Body of pancreas (tissue), 4 donors: ENCODE measurements at regions not wholly inside any gene's neighbourhood (a gene's known extent, or its start where the extent isn't known, plus 50 kb on each side); places are given as distances from the start of the nearest gene placed in this dataset.

Experiments used
- POLR2A ChIP-seq, 3 donors: fragments of 450-650 bp; IDR thresholded peaks; one replicate each; pipeline ENCODE4 v1.6.1; 2016; ENCODE audit warnings: antibody characterized with exemption in 3 of 3, mild to moderate bottlenecking in 2 of 3
- TF ChIP-seq, protein P1 (sequence below), 7 experiments: fragments of 450-650 bp in 4 of 7; fragments of 200-600 bp in 3 of 7; sonication (generic) in 3 of 7; IDR thresholded peaks; one replicate each; pipeline ENCODE4 v1.5.1; 2016 to 2019; ENCODE audit warnings: antibody characterized with exemption in 7 of 7

DNA sequence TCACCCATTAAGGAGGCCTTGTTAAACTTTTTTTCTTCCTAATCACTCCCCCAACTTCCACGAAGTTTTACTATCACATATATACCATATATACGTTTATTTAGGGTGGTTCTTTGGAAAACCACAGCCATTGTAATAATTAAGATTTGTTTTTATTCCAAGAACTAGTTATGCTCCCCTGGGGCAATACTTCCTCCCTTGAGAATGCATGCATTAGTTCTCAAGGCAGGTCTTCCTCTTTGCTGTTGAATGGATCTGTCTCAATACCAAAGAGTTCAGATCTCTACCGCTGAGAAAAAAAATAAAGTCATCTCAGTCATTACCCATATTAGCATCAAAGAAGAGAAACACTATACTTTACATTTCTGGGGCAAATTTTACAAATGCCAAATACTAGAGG is 567.7 kb upstream of the RGS18 start:
- TF ChIP-seq, protein P1, sequence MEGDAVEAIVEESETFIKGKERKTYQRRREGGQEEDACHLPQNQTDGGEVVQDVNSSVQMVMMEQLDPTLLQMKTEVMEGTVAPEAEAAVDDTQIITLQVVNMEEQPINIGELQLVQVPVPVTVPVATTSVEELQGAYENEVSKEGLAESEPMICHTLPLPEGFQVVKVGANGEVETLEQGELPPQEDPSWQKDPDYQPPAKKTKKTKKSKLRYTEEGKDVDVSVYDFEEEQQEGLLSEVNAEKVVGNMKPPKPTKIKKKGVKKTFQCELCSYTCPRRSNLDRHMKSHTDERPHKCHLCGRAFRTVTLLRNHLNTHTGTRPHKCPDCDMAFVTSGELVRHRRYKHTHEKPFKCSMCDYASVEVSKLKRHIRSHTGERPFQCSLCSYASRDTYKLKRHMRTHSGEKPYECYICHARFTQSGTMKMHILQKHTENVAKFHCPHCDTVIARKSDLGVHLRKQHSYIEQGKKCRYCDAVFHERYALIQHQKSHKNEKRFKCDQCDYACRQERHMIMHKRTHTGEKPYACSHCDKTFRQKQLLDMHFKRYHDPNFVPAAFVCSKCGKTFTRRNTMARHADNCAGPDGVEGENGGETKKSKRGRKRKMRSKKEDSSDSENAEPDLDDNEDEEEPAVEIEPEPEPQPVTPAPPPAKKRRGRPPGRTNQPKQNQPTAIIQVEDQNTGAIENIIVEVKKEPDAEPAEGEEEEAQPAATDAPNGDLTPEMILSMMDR (IDR thresholded peaks at IDR 0.05), result no peak
- no peak for TF ChIP-seq POLR2A (IDR thresholded peaks at IDR 0.05)
